Keratinocyte (primary cell): ENCODE measurements at regions not wholly inside any gene's neighbourhood (a gene's known extent, or its start where the extent isn't known, plus 50 kb on each side); places are given as distances from the start of the nearest gene placed in this dataset.

Experiments used
- DNase-seq: peaks from one replicate; pipeline ENCODE4 v3.0.0-alpha.2; 2011; ENCODE audit warnings: low read depth, missing footprints, low spot score
- FAIRE-seq: peaks from 2 replicates; lab custom pipeline; 2011; peaks lifted over from hg19 to GRCh38; lab: Jason Lieb, UNC
- H2AFZ ChIP-seq: 2 replicates; pipeline ENCODE4 v1.6.0; 2012; ENCODE audit warnings: low read length, control low read depth, inconsistent platforms; ENCODE audit not compliant: control insufficient read depth
- H3K27ac ChIP-seq: 2 replicates; pipeline ENCODE4 v1.5.1; 2011; ENCODE audit warnings: low read length; ENCODE audit not compliant: control insufficient read depth, insufficient read depth
- H3K27me3 ChIP-seq: 3 replicates; pipeline ENCODE4 v1.6.0; 2011; ENCODE audit warnings: low read length; ENCODE audit not compliant: control insufficient read depth, insufficient read depth; ENCODE audit errors: extremely low read depth
- H3K36me3 ChIP-seq, 2 experiments: 2 replicates in 1 of 2; 3 replicates in 1 of 2; pipeline ENCODE4 v1.5.1; 2011; ENCODE audit warnings: low read length in 2 of 2, mild to moderate bottlenecking in 1 of 2; ENCODE audit not compliant: control insufficient read depth in 2 of 2, insufficient read depth in 2 of 2; ENCODE audit errors: extremely low read depth in 1 of 2
- H3K4me1 ChIP-seq: 3 replicates; pipeline ENCODE4 v1.5.1; 2011; ENCODE audit warnings: low read length; ENCODE audit not compliant: control insufficient read depth, insufficient read depth; ENCODE audit errors: extremely low read depth
- H3K4me2 ChIP-seq: 3 replicates; pipeline ENCODE4 v1.6.0; 2011; ENCODE audit warnings: low read depth, low read length; ENCODE audit not compliant: control insufficient read depth, insufficient read depth; ENCODE audit errors: extremely low read depth
- H3K4me3 ChIP-seq, 3 experiments: fragments of 200-600 bp in 1 of 3; sonication (generic) in 1 of 3; 2 replicates in 2 of 3; 3 replicates in 1 of 3; pipeline ENCODE4 v1.5.1; 2011 to 2016; ENCODE audit warnings: low read length in 3 of 3, mild to moderate bottlenecking in 3 of 3, control low read depth in 2 of 3, inconsistent platforms in 1 of 3, low read depth in 1 of 3, mixed read lengths in 1 of 3, mixed run types in 1 of 3, moderate library complexity in 1 of 3; ENCODE audit not compliant: control insufficient read depth in 2 of 3, insufficient read depth in 2 of 3; ENCODE audit errors: extremely low read depth in 1 of 3
- H3K79me2 ChIP-seq: 2 replicates; pipeline ENCODE4 v1.6.0; 2012; ENCODE audit warnings: low read length; ENCODE audit not compliant: control insufficient read depth, insufficient read depth
- H3K9ac ChIP-seq: 3 replicates; pipeline ENCODE4 v1.6.0; 2011; ENCODE audit warnings: low read length; ENCODE audit not compliant: control insufficient read depth, insufficient read depth; ENCODE audit errors: extremely low read depth
- H3K9me1 ChIP-seq: 3 replicates; pipeline ENCODE4 v1.6.0; 2011; ENCODE audit warnings: low read length; ENCODE audit not compliant: control insufficient read depth, insufficient read depth; ENCODE audit errors: extremely low read depth
- H3K9me3 ChIP-seq: 2 replicates; pipeline ENCODE4 v1.5.1; 2012; ENCODE audit warnings: low read depth, low read length; ENCODE audit not compliant: control insufficient read depth
- H4K20me1 ChIP-seq: 3 replicates; pipeline ENCODE4 v1.6.0; 2011; ENCODE audit warnings: low read length; ENCODE audit not compliant: control insufficient read depth, insufficient read depth; ENCODE audit errors: extremely low read depth
- EZH2 ChIP-seq: IDR thresholded peaks from one replicate; pipeline ENCODE4 v1.6.1; 2012; ENCODE audit warnings: inconsistent platforms, mild to moderate bottlenecking, low read length, moderate library complexity
- dilution Hi-C: fragments of 300-500 bp; cut with MboI; formaldehyde crosslinking; loops from one replicate; pipeline ENCODE4 v1.7.0; 2020; ENCODE audit warnings: low sequenced_read_pairs; ENCODE audit not compliant: extremely low pct_ligation_motif_present
- TF ChIP-seq, protein P1 (sequence below), 3 experiments: IDR thresholded peaks in 1 of 3; conservative IDR thresholded peaks in 1 of 3; optimal IDR thresholded peaks in 1 of 3; 2 replicates in 2 of 3; 3 replicates in 1 of 3; pipeline versions ENCODE3 to v1.5.1; 2011; ENCODE audit warnings: low read length in 3 of 3, mild to moderate bottlenecking in 3 of 3, moderate library complexity in 2 of 3, control low read depth in 1 of 3, inconsistent platforms in 1 of 3; ENCODE audit not compliant: insufficient read depth in 2 of 3; ENCODE audit errors: extremely low read depth in 1 of 3

DNA sequence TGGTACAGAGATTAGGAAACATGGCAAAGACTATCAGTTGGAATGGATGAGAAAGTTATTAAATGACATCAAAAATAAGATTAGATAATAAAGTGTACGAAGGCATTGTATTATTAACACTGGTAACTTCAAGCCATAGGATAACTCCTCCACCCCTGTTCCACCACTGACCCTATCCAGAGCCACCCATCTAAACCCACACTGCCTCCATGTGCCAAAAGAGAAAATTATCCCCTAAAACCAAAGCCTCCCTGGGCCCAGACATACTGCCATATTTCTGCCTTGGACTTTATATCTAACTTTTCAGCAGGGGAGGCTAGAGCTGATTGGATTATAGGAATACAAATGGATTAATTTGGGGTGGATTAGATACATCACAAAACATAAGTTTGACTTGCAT, 443.7 kb downstream of the BCL11A start:
- FAIRE-seq (no peak), DNase-seq (no peak)
- Histone ChIP-seq H3K4me3 (no peak overlapping the region), H3K27ac (no peak overlapping the region), H3K4me2 (no peak overlapping the region), H3K9ac (no peak overlapping the region), H3K27me3 (no peaks in the 10 kb centered on the region), H3K9me1 (no peaks in the 10 kb centered on the region), H3K36me3 (no peaks in the 10 kb centered on the region), H2AFZ (no peak overlapping the region), H3K4me1 (no peaks in the 10 kb centered on the region), H3K9me3 (no peaks in the 10 kb centered on the region), H4K20me1 (no peaks in the 10 kb centered on the region), H3K79me2 (no peaks in the 10 kb centered on the region)
- no peak for TF ChIP-seq EZH2
- TF ChIP-seq, protein P1, sequence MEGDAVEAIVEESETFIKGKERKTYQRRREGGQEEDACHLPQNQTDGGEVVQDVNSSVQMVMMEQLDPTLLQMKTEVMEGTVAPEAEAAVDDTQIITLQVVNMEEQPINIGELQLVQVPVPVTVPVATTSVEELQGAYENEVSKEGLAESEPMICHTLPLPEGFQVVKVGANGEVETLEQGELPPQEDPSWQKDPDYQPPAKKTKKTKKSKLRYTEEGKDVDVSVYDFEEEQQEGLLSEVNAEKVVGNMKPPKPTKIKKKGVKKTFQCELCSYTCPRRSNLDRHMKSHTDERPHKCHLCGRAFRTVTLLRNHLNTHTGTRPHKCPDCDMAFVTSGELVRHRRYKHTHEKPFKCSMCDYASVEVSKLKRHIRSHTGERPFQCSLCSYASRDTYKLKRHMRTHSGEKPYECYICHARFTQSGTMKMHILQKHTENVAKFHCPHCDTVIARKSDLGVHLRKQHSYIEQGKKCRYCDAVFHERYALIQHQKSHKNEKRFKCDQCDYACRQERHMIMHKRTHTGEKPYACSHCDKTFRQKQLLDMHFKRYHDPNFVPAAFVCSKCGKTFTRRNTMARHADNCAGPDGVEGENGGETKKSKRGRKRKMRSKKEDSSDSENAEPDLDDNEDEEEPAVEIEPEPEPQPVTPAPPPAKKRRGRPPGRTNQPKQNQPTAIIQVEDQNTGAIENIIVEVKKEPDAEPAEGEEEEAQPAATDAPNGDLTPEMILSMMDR (optimal IDR thresholded peaks at IDR 0.05 in 1 of 3, IDR thresholded peaks at IDR 0.05 in 1 of 3, conservative IDR thresholded peaks at IDR 0.05 in 1 of 3; ENCODE audit: extremely low read depth in 1 of 3, insufficient read depth in 2 of 3, low read length in 3 of 3) = no peak
- dilution Hi-C loops = no loop called here

DNA sequence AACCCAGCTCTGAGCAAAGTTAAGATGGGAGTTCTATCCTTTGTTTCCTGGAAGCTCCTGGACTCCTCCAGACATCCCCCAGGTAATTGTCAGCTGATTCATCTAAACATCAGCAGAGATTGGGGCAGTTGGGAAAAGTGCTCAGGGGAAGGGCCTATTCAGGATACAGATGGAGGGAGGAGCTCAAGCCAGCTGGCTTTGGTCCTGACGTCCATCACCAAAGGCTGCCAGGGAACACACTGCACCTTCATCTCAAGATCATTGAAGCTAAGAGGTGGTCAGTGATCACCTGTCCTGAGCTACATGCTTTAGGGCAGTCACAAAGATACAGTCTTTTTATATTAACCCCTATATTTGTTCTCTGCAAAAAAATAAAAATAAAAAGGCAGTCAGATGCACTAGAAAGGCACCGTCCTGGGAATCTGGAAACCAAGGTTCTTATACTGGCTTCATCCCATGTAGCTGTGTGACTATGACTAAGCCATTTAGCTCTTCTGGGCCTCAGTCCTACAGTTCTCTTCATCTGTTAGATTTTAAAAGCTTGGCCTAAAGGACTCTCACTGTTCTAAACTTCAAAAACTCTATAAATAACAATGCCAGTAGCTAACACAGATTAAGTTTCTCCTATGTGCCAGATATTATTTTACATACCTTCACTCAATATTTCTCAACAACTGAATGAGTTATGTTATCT, 446.5 kb downstream of the BCL11A start:
- no peak for FAIRE-seq
- Histone ChIP-seq H3K36me3 (no peaks in the 10 kb centered on the region), H3K4me3 (no peak overlapping the region), H3K4me1 (no peaks in the 10 kb centered on the region), H3K27ac (no peak overlapping the region), H3K9ac (no peak overlapping the region), H4K20me1 (no peaks in the 10 kb centered on the region), H3K79me2 (no peaks in the 10 kb centered on the region), H2AFZ (no peak overlapping the region), H3K27me3 (no peaks in the 10 kb centered on the region), H3K9me1 (no peaks in the 10 kb centered on the region), H3K4me2 (no peak overlapping the region), H3K9me3 (no peaks in the 10 kb centered on the region)
- dilution Hi-C loops = no loop called here
- TF ChIP-seq, protein P1 (optimal IDR thresholded peaks at IDR 0.05 in 1 of 3, IDR thresholded peaks at IDR 0.05 in 1 of 3, conservative IDR thresholded peaks at IDR 0.05 in 1 of 3; ENCODE audit: extremely low read depth in 1 of 3, insufficient read depth in 2 of 3, low read length in 3 of 3) = no peak
- no peak for TF ChIP-seq EZH2
- no peak for DNase-seq
